ENCODE measurements at regions not wholly inside any gene's neighbourhood (a gene's known extent, or its start where the extent isn't known, plus 50 kb on each side); places are given as distances from the start of the nearest gene placed in this dataset.

DNA sequence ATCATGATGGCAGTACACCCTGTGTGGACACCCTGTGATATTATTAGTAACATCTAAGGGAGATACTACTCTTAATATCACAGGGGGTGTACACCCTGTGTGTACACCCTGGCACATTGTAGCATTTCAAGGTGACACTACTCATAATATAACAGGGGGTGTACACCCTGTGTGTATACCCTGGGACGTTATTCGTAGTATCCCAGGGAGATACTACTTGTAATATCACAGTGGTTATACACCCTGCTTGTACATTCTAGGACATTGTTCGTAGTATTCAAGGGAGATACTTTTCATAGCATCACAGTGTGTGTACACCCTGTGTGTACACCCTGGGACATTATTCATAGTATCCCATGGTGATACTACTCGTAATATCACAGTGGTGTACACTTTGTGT lies 67.4 kb upstream of the CNIH3 start:
- TF ChIP-seq POLR2A (IDR thresholded peaks at IDR 0.05; ENCODE audit: low read depth, low read length) (no peak), POLR2AphosphoS5 (IDR thresholded peaks at IDR 0.05; ENCODE audit: low read depth, low read length) (no peak), TAF1 (IDR thresholded peaks at IDR 0.05; ENCODE audit: low read depth, low read length) (no peak)
